ENCODE measurements at regions not wholly inside any gene's neighbourhood (a gene's known extent, or its start where the extent isn't known, plus 50 kb on each side); places are given as distances from the start of the nearest gene placed in this dataset.

DNA sequence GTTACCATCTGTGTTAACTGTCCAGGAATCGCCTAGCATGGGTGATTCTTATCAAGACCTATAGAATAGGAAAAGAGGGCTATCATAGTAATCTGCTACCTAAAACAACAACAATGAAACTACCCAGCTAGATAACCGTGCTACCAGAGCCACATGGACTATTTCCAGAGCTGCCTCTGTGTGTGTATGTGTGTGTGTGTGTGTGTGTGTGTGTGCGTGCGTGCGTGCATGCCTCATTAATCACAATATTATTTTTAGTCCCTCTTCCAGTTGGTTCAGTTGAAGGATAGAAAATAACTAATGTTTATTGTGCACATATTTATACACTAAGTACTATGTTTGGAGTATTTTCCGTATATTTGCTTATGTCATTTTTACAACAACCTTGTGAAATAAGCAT is 201.1 kb downstream of the SP3 start:
- TF ChIP-seq CTCF (IDR thresholded peaks at IDR 0.05; ENCODE audit: low read length) = no peak
- no peak for TF ChIP-seq EZH2 (optimal IDR thresholded peaks at IDR 0.05; ENCODE audit: low read depth, low read length)
